Occipital lobe (tissue), 1 donor: ENCODE measurements at regions not wholly inside any gene's neighbourhood (a gene's known extent, or its start where the extent isn't known, plus 50 kb on each side); places are given as distances from the start of the nearest gene placed in this dataset.

ENCODE experiments used
- DNase-seq: peaks from one replicate; lab custom pipeline; 2025; lab: John Stamatoyannopoulos, UW

DNA sequence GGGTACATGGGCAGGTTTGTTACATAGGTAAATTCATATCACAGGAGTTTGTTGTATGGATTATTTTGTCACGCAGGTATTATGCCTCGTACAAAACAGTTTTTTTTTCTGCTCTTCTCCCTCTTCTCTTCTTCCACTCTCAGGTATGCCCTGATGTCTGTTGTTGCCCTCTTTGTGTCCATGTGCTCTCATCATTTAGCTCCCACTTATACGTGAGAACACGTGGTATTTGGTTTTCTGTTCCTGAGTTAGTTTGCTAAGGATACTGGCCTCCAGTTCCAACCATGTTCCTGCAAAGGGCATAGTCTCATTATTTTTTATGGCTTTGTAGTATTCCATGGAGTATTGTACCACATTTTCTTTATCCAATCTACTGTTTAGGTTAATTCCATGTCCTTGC, 65.7 kb downstream of the UNC5CL start:
- DNase-seq: no peak

DNA sequence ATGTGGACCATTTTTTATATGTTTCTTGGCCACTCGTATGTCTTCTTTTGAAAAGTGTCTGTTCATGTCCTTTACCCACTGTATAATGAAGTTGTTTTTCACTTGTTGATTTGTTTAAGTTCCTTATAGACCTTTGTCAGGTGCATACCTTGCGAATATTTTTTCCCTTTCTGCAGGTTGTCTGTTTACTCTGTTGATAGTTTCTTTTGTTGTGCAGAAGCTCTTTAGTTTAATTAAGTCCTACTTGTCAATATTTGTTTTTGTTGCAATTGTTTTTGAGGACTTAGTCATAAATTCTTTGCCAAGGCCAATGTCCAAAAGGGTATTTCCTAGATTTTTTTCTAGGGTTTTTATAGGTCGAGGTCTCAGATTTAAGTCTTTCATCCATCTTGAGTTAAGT, 66.2 kb downstream of the UNC5CL start:
- no peak for DNase-seq

DNA sequence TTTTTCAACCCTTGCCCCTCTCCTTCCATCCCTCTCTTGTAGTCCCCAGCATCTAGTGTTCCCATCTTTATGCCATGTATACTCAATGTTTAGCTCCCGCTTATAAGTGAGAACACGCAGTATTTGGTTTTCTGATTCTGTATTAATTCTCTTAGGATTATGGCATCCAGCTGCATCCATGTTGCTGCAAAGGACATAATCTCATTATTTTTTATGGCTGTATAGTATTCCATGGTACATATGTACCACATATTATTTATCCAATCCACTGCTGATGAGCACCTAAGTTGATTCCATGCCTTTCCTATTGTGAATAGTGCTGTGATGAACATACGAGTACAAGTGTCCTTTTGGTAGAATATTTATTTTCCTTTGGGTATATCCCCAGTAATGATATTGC, 66.8 kb downstream of the UNC5CL start:
- no peak for DNase-seq

- DNase-seq: no peak
Measured at GRCh38 chr6:40968620-40969164, 70.3 kb downstream of the UNC5CL start.

GRCh38 chr6:40966860-40967259, 72.2 kb downstream of the UNC5CL start:
- no peak for DNase-seq

- no peak for DNase-seq
Measured at GRCh38 chr6:40965046-40965445, 74.0 kb downstream of the UNC5CL start.

DNA sequence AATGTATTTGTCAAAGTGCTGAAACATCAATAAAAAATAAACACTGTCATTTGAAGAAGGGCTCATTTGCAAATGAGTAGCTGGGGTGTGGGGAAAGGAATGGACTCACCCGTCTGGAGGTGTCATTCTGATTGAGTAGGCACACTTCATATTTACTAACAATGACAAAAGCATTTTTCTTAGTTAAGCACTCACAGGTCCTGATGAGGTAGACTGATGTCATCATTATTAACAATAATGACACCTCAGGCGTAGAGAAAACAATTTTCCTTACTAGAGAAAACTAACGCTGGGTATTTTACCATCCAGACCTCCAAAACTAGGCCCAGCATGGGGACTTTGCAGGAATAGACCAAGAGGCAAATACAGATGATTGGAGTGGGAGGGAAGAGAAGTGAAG, 76.0 kb downstream of the UNC5CL start:
- DNase-seq: no peak

DNA sequence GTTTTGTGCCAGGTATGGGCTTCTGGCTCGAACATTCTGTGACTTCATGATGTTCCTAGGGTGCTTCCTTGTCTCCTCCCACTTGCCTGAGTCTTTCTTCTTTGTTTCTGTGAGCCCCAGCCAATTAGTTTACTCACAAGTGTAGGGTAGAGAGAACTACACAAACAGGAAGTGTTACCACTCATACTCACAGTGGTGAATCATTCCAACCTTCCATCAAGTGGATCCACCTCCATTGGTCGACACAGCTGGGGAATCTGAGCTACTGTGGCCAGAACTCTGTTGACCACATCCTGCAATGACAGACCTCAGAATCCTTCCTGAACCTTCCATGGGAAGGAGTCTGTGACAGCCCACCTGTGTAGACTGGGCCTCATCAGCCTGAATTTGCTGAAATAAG, 76.8 kb downstream of the UNC5CL start:
- no peak for DNase-seq

- no peak for DNase-seq
Measured at GRCh38 chr6:40961831-40962230, 77.2 kb downstream of the UNC5CL start.

- no peak for DNase-seq
Measured at GRCh38 chr6:40960742-40961430, 78.1 kb downstream of the UNC5CL start.

- no peak for DNase-seq
Measured at GRCh38 chr6:40959781-40960327, 79.2 kb downstream of the UNC5CL start.

DNA sequence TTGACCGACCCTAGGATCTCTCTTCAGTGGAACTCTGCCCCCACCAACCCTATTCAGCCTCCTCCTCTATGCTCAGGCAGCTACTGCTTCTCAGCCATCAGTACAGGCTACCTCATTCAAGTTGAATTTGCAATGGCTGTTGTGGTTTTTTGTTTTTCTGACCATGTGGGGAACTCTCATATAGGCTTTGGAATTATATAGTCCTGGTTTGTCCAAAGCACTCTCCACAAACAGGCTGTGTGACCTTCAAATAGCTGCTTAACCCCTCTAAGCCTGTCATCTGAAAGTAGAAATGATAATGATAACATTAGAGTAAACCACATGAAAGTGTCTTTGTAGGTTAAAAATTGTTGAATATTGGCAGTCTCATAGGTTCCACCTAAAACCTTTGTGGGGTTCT, 80.3 kb downstream of the UNC5CL start:
- DNase-seq: no peak

DNA sequence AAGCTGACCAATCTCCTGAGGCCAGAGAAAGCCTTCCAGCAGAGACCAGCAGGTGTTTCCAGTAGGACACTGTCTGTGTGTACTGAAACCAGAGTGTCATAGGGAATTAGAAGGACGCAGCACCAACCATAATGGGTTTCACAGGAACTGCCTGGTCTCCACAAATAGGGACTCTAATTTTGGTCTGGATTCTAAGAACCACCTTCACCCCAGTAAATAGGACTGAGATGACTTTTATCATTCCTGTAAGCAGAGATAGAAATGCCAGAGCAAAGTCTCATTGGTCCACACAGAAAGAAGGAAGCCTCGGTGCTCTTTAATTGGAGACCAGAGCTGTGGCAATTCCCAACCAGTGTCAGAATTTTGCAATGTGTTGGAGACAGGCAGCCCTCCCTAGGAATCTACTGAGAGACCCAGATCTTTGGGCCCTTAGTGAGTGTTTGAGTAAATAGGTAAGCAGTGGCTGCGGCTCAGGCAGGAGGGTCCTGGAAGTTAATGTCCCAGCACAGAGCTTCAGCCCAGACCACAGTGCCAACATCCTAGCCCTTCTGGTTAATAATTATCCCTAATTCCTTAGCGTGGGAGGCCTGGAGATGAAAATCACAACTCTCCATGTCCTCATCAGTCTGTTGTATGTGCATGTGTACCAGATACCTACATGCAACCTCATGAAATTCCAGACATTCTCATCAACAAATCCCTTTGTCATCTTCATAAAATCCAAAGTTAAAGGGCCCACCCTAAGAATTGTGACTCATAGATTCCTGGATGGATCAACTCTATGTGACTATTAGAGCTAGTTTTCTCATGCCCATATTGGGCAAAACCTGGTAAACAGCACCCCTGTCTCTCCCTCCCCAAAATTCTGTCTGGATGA, 81.2 kb downstream of the UNC5CL start:
- no peak for DNase-seq

DNA sequence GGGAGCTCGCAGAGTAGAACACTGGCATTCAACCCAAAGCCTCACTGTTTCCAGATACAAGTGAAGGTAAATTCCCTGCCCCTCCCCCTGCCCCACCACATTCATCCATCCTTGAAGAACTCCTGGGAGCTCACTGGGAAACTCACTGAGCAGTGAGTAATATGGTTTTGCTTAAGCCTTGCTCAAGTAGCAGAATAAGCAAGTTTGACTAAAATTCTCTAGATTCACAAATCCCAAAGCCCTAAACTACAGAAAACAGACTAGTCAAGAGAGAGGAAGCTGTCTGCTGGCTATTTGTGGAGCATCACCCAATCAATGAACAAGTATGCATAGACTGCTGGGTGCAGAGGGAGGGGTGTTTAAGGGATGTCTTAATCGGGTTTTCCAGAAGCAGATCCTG, 82.1 kb downstream of the UNC5CL start:
- no peak for DNase-seq

DNA sequence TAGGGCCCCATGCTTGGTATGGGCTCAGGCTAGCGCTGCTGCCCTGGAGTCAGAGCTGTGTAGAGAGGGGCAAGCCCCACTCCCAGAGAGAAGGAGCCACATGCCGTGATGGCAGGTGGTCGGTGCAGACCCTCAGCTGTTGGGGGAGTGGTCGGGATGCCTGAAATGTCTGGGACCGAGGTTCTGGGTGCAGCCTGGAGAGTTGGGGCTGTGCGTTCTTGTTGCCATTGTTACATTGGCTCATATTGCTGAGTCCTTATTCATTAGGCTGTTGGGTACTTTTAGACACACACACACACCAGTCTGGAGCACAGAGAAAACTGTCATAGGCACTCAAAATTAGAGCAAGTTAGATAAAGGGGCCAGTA, 83.9 kb downstream of the UNC5CL start:
- no peak for DNase-seq

- no peak for DNase-seq
Measured at GRCh38 chr6:40954446-40955177, 84.4 kb downstream of the UNC5CL start.

GRCh38 chr6:40953486-40953885, 85.5 kb downstream of the UNC5CL start:
- DNase-seq: no peak

DNA sequence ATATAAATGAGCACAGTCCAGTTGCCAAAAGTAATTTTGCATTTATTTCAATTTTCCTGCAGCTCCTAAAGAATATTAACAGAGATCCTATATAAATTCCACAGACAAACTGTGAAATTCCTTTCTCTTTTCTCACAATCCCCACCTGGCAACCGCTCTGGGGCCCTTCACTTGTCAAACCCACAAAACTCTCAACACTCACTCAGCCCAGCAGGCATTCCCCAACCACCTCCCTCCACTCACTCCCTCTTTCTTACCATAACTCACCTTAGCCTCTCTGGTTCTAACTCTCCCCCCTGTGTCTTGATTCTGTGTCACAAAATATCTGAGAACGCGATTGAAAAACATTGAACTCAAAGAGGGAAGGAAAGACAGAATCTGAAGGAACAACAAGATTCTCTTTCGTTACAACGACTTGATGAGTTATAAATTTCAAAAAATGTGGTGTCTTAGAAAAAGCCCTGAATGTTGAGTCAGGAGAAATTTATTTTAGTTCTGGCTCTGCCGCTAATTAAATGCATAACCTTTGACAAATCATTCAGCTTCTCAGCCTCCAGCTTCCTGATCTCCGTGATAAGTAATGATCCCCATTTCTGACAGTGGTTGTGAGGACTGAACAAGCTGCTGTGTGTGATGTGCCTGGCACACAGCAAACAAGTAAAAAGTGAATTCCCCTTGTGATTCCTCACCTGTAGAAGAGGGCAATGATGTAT, 87.9 kb downstream of the UNC5CL start:
- no peak for DNase-seq

- no peak for DNase-seq
Measured at GRCh38 chr6:40948570-40948969, 90.5 kb downstream of the UNC5CL start.

DNA sequence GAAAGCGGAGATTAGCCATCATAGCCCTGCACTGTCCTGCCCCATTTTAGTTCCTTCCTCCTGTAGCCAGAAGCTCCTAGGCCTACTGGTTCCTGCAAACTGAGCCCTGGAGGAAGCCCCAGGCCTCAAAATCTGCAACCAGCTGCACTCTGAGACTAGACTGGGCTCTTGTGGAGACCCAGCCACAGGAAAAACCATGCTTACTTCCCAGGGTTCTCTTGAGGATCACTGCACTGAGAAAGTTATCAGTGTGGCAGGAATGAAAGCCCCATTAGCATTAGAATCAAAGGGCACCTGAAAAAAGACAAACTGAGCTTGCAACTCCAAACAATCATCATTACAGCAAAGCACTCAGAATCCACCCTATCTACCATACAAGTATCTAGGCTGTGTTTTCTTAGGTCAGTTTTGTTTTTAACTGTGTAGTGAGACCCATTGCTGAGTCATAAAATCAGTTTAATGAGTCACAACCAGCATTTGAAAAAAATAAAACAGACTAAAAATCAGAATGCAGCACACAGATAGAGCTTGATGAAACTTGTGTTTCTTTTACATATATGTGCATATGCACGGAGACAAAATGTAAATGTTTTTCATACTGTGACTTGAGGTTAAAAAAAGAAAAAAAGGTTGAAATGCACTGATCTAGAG, 91.0 kb downstream of the UNC5CL start:
- no peak for DNase-seq
